IMR-90 (cell line): ENCODE measurements at regions not wholly inside any gene's neighbourhood (a gene's known extent, or its start where the extent isn't known, plus 50 kb on each side); places are given as distances from the start of the nearest gene placed in this dataset.
A peak's percentile ranks its signal among the peaks of the same experiment; 100 is the strongest.

Experiments
- ATAC-seq: fragments of 200-7000 bp; cut with Tn5 transposase; 2 replicates; pipeline ENCODE4 v1.9.1; 2020; ENCODE audit warnings: low read depth, mild to moderate bottlenecking, moderate library complexity
- BruUV-seq: library from RNA; stranded (reverse); fragments of 400-500 nt; replicated peaks from 2 replicates; lab custom pipeline; 2021; lab: Mats Ljungman, UMichigan
- CTCF ChIA-PET: fragments of 300-600 bp; formaldehyde crosslinking; extraction: SDS; loops from one replicate; lab custom pipeline; 2021; ENCODE audit warnings: antibody characterized with exemption; lab: Yijun Ruan, JAX
- POLR2A ChIA-PET: fragments of 300-600 bp; sonication (Branson Sonifier 250); formaldehyde crosslinking; loops from one replicate; lab custom pipeline; 2022; ENCODE audit warnings: antibody characterized with exemption; ENCODE audit not compliant: unreplicated experiment; lab: Charles Lee
- DNase-seq: peaks from one replicate; pipeline ENCODE4 v3.0.0; 2013
- H2AFZ ChIP-seq: replicated peaks from 2 replicates; pipeline ENCODE3; 2013; ENCODE audit warnings: low read length, mild to moderate bottlenecking; ENCODE audit not compliant: poor library complexity
- H2AK5ac ChIP-seq: 2 replicates; pipeline ENCODE4 v1.6.1; 2013; ENCODE audit warnings: low read depth, low read length, inconsistent platforms
- H2AK9ac ChIP-seq: replicated peaks from 2 replicates; pipeline ENCODE3; 2013; ENCODE audit warnings: mild to moderate bottlenecking, low read depth, low read length, moderate library complexity; ENCODE audit not compliant: poor library complexity
- H2BK120ac ChIP-seq: 2 replicates; pipeline ENCODE4 v1.6.1; 2013; ENCODE audit warnings: low read depth, low read length, inconsistent platforms
- H2BK15ac ChIP-seq: 3 replicates; pipeline ENCODE4 v1.6.1; 2013; ENCODE audit warnings: low read depth, low read length, inconsistent platforms
- H2BK20ac ChIP-seq: 2 replicates; pipeline ENCODE4 v1.6.1; 2013; ENCODE audit warnings: low read depth, mild to moderate bottlenecking, inconsistent platforms, low read length, moderate library complexity
- H2BK5ac ChIP-seq: 2 replicates; pipeline ENCODE4 v1.6.1; 2013; ENCODE audit warnings: mild to moderate bottlenecking, low read depth, low read length, inconsistent platforms; ENCODE audit not compliant: poor library complexity, severe bottlenecking
- H3K14ac ChIP-seq: replicated peaks from 2 replicates; pipeline ENCODE4 v1.6.1; 2013; ENCODE audit warnings: low read depth, low read length, inconsistent platforms
- H3K18ac ChIP-seq: 2 replicates; pipeline ENCODE4 v1.6.1; 2013; ENCODE audit warnings: low read depth, low read length, control low read depth
- H3K23ac ChIP-seq: 2 replicates; pipeline ENCODE4 v1.6.1; 2013; ENCODE audit warnings: low read depth, low read length, inconsistent platforms
- H3K27ac ChIP-seq: 2 replicates; pipeline ENCODE4 v1.5.1; 2013; ENCODE audit warnings: mild to moderate bottlenecking, control low read depth, low read length; ENCODE audit not compliant: insufficient read depth
- H3K27me3 ChIP-seq: 2 replicates; pipeline ENCODE4 v1.6.1; 2013; ENCODE audit warnings: low read length; ENCODE audit not compliant: control insufficient read depth, insufficient read depth
- H3K36me3 ChIP-seq: 2 replicates; pipeline ENCODE4 v1.6.1; 2013; ENCODE audit warnings: low read length, mixed read lengths; ENCODE audit not compliant: control insufficient read depth, insufficient read depth
- H3K4ac ChIP-seq: 2 replicates; pipeline ENCODE4 v1.6.1; 2013; ENCODE audit warnings: low read depth, low read length, inconsistent platforms
- H3K4me1 ChIP-seq: 2 replicates; pipeline ENCODE4 v1.6.1; 2013; ENCODE audit warnings: low read length, mixed read lengths; ENCODE audit not compliant: control insufficient read depth, insufficient read depth
- H3K4me2 ChIP-seq: 2 replicates; pipeline ENCODE4 v1.6.1; 2013; ENCODE audit warnings: low read depth, mild to moderate bottlenecking, control low read depth, low read length, moderate library complexity
- H3K4me3 ChIP-seq: 2 replicates; pipeline ENCODE4 v1.5.1; 2013; ENCODE audit warnings: low read depth, mild to moderate bottlenecking, control low read depth, low read length, moderate library complexity; ENCODE audit not compliant: insufficient read depth
- H3K56ac ChIP-seq: 2 replicates; pipeline ENCODE4 v1.6.1; 2013; ENCODE audit warnings: low read length, inconsistent platforms; ENCODE audit not compliant: insufficient read depth; ENCODE audit errors: extremely low read depth
- H3K79me1 ChIP-seq, 2 experiments: 2 replicates each; pipeline ENCODE4 v1.6.1; 2013; ENCODE audit warnings: low read length in 2 of 2, inconsistent platforms in 1 of 2, low read depth in 1 of 2
- H3K9ac ChIP-seq: 2 replicates; pipeline ENCODE4 v1.6.1; 2013; ENCODE audit warnings: low read depth, low read length, control low read depth
- H3K9me1 ChIP-seq: 2 replicates; pipeline ENCODE4 v1.6.1; 2013; ENCODE audit warnings: low read length, inconsistent platforms; ENCODE audit not compliant: insufficient read depth
- H3K9me3 ChIP-seq: 2 replicates; pipeline ENCODE4 v1.6.1; 2013; ENCODE audit warnings: low read length; ENCODE audit not compliant: control insufficient read depth, insufficient read depth
- H4K20me1 ChIP-seq: 2 replicates; pipeline ENCODE4 v1.6.1; 2013; ENCODE audit warnings: low read length, inconsistent platforms; ENCODE audit not compliant: insufficient read depth
- H4K5ac ChIP-seq: 2 replicates; pipeline ENCODE4 v1.6.1; 2013; ENCODE audit warnings: mild to moderate bottlenecking, low read depth, low read length, control low read depth
- H4K8ac ChIP-seq, 2 experiments: 2 replicates each; pipeline ENCODE4 v1.6.1; 2013; ENCODE audit warnings: low read depth in 2 of 2, low read length in 2 of 2, control low read depth in 1 of 2, inconsistent platforms in 1 of 2
- H4K91ac ChIP-seq: 2 replicates; pipeline ENCODE4 v1.6.1; 2013; ENCODE audit warnings: low read depth, low read length, inconsistent platforms; ENCODE audit not compliant: insufficient read depth
- BHLHE40 ChIP-seq: fragments of 150-350 bp; IDR thresholded peaks from 2 replicates; pipeline ENCODE4 v1.6.1; 2016; ENCODE audit warnings: mild to moderate bottlenecking, low read depth, low read length
- CEBPB ChIP-seq: IDR thresholded peaks from 2 replicates; pipeline ENCODE4 v1.6.1; 2012; ENCODE audit warnings: low read depth, low read length, improper control_type of control experiment
- CHD1 ChIP-seq: IDR thresholded peaks from 2 replicates; pipeline ENCODE4 v1.6.1; 2012; ENCODE audit warnings: low read depth, low read length, improper control_type of control experiment
- MXI1 ChIP-seq: IDR thresholded peaks from 2 replicates; pipeline ENCODE4 v1.6.1; 2012; ENCODE audit warnings: low read depth, mild to moderate bottlenecking, low read length, moderate library complexity, borderline replicate concordance
- NFE2L2 ChIP-seq: fragments of 150-350 bp; IDR thresholded peaks from 2 replicates; pipeline ENCODE4 v1.6.1; 2016; ENCODE audit warnings: low read depth, mild to moderate bottlenecking, low read length
- RCOR1 ChIP-seq: IDR thresholded peaks from 2 replicates; pipeline ENCODE4 v1.6.1; 2012; ENCODE audit warnings: mild to moderate bottlenecking, low read length, improper control_type of control experiment; ENCODE audit not compliant: insufficient replicate concordance
- whole genome bisulfite sequencing, 2 experiments: methylation state at CpG; one replicate each; pipeline versions ENCODE4 v1.1.5 to v1.1.7; 2013; ENCODE audit warnings: missing lambda C conversion rate in 2 of 2; ENCODE audit not compliant: insufficient read length in 1 of 2; ENCODE audit errors: extremely low coverage in 2 of 2; 5-methylcytosine and 5-hydroxymethylcytosine counted together
- dilution Hi-C: fragments of 300-500 bp; cut with HindIII; formaldehyde crosslinking; loops from one replicate; pipeline ENCODE4 v1.14.3; 2018; ENCODE audit warnings: low sequenced_read_pairs; ENCODE audit not compliant: unreplicated experiment
- in situ Hi-C: fragments of 300-500 bp; cut with MboI; formaldehyde crosslinking; loops from 3 replicates; pipeline ENCODE4 v1.14.3; 2019; ENCODE audit warnings: low sequenced_read_pairs, inconsistent platforms, mixed read lengths
- intact Hi-C: fragments of 100-400 bp; cut with micrococcal nuclease; formaldehyde crosslinking; loops from 2 replicates; pipeline ENCODE4 v1.10.0; 2022
- TF ChIP-seq, protein P1 (sequence below): fragments of 150-350 bp; IDR thresholded peaks from 2 replicates; pipeline ENCODE4 v1.6.1; 2016; ENCODE audit warnings: low read depth, mild to moderate bottlenecking, low read length, moderate library complexity, borderline replicate concordance

DNA sequence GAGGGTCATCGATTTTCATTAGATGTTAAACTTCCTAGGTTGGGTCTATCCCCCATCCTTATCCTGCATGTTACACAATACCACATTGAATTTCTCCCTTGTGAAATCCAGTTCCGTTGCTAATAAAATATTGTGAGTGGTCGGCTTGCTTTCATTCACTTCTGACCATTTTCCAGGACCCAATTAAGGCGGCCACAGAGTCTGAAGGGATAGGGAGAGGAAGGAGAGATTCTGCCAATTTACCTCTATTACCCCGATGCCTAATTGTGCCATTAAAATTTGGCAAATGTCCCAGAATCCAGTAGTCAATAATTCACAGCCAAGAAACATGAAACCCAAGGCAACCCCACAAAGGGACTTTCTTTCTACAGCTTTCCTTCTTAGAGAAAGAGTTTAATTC is 129.9 kb downstream of the IPMK start:
- H3K9me1 ChIP-seq, result no peaks in the 10 kb centered on the region
- DNase-seq, result no peak
- H3K18ac ChIP-seq, result no peak overlapping the region
- no peaks in the 10 kb centered on the region for H4K20me1 ChIP-seq
- H4K8ac ChIP-seq, result no peak overlapping the region
- no peak overlapping the region for H3K4me3 ChIP-seq
- H4K91ac ChIP-seq, result no peak overlapping the region
- WGBS, 2 experiments, result no CpG with 5 or more reads among the region's 5 CpGs
- in situ Hi-C loops (no loop called here), dilution Hi-C loops (no loop called here), intact Hi-C loops (no loop called here)
- H3K79me1 ChIP-seq, result no peaks in the 10 kb centered on the region
- no peak overlapping the region for H3K56ac ChIP-seq
- H3K4ac ChIP-seq, result no peak overlapping the region
- H2BK120ac ChIP-seq, result no peak overlapping the region
- no peaks in the 10 kb centered on the region for H3K9me3 ChIP-seq
- no peak overlapping the region for H3K9ac ChIP-seq
- no TSS peak for BruUV-seq
- H3K27ac ChIP-seq, result no peak overlapping the region
- H4K5ac ChIP-seq, result no peak overlapping the region
- no peaks in the 10 kb centered on the region for H3K36me3 ChIP-seq
- no peak overlapping the region for H2BK20ac ChIP-seq
- H3K23ac ChIP-seq, result no peak overlapping the region
- CTCF ChIA-PET, result no interaction called here
- no peak overlapping the region for H2AK5ac ChIP-seq
- POLR2A ChIA-PET, result no interaction called here
- H3K14ac ChIP-seq, result no peak overlapping the region
- H3K4me1 ChIP-seq, result no peaks in the 10 kb centered on the region
- H3K4me2 ChIP-seq, result no peak overlapping the region
- H2AFZ ChIP-seq, result no peak overlapping the region
- no peaks in the 10 kb centered on the region; the same call in 1 of the 2 replicates for H3K27me3 ChIP-seq
- no peak for TF ChIP-seq CHD1
- no peak for TF ChIP-seq MXI1
- TF ChIP-seq NFE2L2, result no peak
- 0 out of 2 replicates have a peak, but pooled peaks have one; percentile 21 for TF ChIP-seq CEBPB
- no peak for TF ChIP-seq RCOR1
- TF ChIP-seq BHLHE40, result no peak
- TF ChIP-seq, protein P1, sequence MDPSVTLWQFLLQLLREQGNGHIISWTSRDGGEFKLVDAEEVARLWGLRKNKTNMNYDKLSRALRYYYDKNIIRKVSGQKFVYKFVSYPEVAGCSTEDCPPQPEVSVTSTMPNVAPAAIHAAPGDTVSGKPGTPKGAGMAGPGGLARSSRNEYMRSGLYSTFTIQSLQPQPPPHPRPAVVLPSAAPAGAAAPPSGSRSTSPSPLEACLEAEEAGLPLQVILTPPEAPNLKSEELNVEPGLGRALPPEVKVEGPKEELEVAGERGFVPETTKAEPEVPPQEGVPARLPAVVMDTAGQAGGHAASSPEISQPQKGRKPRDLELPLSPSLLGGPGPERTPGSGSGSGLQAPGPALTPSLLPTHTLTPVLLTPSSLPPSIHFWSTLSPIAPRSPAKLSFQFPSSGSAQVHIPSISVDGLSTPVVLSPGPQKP, result no peak
- H2BK15ac ChIP-seq, result no peak overlapping the region
- no peak for ATAC-seq
- H2AK9ac ChIP-seq, result no peak overlapping the region
- no peak overlapping the region for H2BK5ac ChIP-seq
